ENCODE measurements at regions not wholly inside any gene's neighbourhood (a gene's known extent, or its start where the extent isn't known, plus 50 kb on each side); places are given as distances from the start of the nearest gene placed in this dataset.

DNA sequence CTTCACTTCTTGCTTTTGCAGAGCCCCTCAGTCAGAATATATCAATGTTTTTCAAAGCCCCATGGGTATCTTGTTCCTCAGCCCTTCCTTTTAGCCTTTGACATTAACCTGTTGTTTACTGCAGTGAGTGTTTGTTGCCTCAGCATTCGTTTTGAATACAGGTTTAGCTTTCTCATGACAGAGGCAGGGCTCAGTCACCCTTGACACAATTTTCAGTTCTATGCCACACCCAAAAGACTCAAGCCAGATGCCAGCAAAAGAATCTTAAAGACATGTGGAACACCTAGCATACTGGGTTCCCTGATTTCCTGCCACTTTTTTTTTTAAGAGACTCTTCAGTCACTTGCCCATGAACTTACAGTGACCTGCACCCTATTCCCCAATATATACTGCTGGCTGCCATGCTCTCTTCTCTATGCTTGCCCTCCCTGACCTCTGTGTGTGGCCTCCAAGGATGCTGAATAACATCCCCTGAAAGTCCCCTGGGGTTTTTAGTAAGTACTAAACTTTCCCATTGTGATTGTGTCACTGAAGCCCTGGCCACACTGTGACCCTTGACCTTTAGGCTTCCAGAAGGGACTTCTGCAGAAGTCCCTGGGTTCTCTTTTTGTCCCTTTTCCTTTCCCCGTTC is 1225.5 kb downstream of the TBC1D22A start:
- no peak overlapping the region for H3K4me3 ChIP-seq (ENCODE audit: insufficient read depth, low read depth, low read length)
- H3K36me3 ChIP-seq (replicated peaks; ENCODE audit: control insufficient read depth, insufficient read depth, low read length): no peaks in the 10 kb centered on the region
- no peak for DNase-seq
- no peaks in the 10 kb centered on the region for H3K27me3 ChIP-seq (ENCODE audit: control insufficient read depth, insufficient read depth, low read length)

DNA sequence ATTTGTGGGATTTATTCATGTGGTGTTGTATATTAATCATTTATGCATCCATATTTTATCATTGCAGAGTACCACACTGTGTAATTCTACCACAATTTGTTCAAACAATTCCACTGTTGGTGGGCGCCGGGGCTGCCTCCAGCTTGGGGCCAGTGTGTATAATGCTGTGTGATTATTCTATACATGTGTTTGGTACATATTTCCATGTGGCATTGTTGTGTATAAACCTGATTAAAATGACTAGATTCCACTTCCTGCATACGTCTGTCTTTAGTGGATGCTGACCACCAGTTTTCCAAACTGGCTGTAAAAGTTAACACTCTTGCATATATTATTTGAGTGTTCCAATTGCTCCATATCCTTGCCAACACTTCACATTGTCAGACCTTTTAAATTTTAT is 1213.8 kb downstream of the TBC1D22A start:
- H3K36me3 ChIP-seq (replicated peaks; ENCODE audit: control insufficient read depth, insufficient read depth, low read length): no peaks in the 10 kb centered on the region
- H3K27me3 ChIP-seq (ENCODE audit: control insufficient read depth, insufficient read depth, low read length): no peaks in the 10 kb centered on the region
- H3K4me3 ChIP-seq (ENCODE audit: insufficient read depth, low read depth, low read length): no peak overlapping the region
- DNase-seq: no peak

DNA sequence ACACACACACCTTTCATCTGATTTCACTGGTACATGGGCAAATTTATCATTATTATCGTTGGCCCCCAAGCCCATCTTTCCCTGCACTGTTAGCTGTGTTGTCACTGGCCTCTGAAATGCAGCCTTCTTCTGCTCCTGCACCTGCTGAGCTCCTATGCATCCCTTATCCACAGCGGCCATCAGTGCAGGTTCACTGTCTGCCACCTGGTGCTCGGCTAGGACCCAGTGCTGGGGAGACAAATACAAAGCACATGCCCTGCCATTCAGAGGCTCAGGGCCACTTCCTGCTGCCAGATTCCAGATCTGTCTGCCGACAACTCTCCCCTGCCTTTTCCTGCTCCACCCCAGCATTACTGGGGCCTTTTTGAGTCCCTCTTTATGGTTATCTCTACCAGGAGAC is 1205.4 kb downstream of the TBC1D22A start:
- H3K4me3 ChIP-seq (ENCODE audit: insufficient read depth, low read depth, low read length): no peak overlapping the region
- no peak for DNase-seq
- H3K36me3 ChIP-seq (replicated peaks; ENCODE audit: control insufficient read depth, insufficient read depth, low read length): no peaks in the 10 kb centered on the region
- no peaks in the 10 kb centered on the region for H3K27me3 ChIP-seq (ENCODE audit: control insufficient read depth, insufficient read depth, low read length)

DNA sequence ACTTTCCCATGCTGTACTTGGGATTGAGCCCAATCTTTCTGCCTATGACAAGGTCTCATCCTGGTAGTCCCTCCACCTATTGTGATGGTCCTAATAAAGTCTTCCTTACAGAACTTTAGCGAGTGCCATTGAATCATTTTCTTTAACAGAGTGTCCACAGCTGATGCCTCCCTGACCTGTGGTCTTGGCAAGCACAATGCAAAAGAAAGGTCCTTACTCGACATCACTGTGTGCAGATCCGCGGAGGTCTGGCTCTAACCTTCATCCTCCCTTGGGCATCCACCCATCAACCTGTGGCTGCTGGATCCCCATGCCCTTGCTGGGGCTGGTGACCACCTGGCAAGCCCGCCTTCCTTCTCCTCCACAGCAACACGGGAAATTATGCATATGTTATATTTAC is 1203.9 kb downstream of the TBC1D22A start:
- no peak for DNase-seq
- Histone ChIP-seq H3K36me3 (replicated peaks; ENCODE audit: control insufficient read depth, insufficient read depth, low read length) (no peaks in the 10 kb centered on the region), H3K27me3 (ENCODE audit: control insufficient read depth, insufficient read depth, low read length) (no peaks in the 10 kb centered on the region), H3K4me3 (ENCODE audit: insufficient read depth, low read depth, low read length) (no peak overlapping the region)

DNA sequence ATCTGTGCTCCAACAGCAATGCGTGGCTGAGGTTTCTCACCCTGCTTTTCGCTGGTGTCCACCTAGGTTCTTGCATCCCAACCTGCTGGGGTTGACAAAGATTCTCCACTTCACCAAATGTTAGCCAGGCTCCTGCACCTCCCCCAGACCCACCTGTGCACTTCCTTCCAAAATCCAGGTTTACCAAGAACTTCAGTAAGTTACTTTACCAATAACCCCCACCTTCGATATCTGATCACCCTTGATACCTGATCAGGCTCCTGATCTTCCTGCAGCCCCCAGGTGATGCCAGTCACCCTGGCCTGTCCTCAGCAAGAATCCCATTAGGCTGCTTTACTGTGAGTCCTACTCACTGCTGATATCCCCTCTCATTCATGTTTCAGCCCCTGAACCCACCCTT is 1203.4 kb downstream of the TBC1D22A start:
- no peak for DNase-seq
- Histone ChIP-seq H3K27me3 (ENCODE audit: control insufficient read depth, insufficient read depth, low read length) (no peaks in the 10 kb centered on the region), H3K4me3 (ENCODE audit: insufficient read depth, low read depth, low read length) (no peak overlapping the region), H3K36me3 (replicated peaks; ENCODE audit: control insufficient read depth, insufficient read depth, low read length) (no peaks in the 10 kb centered on the region)

DNA sequence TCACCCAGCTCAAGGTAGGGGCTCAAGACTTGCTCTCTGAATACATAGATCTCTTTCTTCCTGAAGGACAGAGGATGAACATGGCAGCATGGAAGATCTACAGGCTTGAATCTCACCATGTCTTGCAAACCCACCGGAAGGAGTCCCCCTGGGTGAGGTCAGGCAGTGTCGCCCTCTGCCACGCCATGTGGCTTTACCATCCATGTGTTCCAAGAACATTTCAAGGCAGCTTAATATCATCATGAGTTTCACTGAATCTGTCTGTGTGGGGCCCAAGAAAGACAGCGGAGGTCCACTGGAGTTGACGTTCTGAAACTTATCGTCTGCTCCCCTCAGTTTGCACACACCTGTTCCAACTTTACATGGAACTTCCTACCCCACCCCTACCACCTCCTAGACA is 1202.6 kb downstream of the TBC1D22A start:
- Histone ChIP-seq H3K4me3 (ENCODE audit: insufficient read depth, low read depth, low read length) (no peak overlapping the region), H3K36me3 (replicated peaks; ENCODE audit: control insufficient read depth, insufficient read depth, low read length) (no peaks in the 10 kb centered on the region), H3K27me3 (ENCODE audit: control insufficient read depth, insufficient read depth, low read length) (no peaks in the 10 kb centered on the region)
- no peak for DNase-seq

DNA sequence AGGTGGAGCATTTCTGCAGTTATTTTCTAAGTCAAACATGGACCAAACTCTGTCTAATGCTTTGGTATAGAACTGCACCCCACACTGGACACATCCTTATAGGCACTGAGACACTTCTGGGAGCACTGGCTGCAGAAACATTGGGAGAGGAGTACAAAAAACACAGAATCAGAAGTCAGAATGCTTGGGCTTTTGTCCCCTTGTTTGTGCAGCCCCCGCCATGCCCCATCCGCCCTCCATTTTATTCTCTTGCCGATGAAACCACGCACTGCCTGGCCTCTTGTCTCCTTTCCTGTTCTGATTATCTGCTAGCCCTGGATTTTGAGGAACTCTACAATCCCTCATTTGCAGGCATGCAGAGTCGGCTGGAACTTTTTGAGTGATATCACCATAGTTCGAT is 1201.2 kb downstream of the TBC1D22A start:
- no peaks in the 10 kb centered on the region for H3K27me3 ChIP-seq (ENCODE audit: control insufficient read depth, insufficient read depth, low read length)
- H3K36me3 ChIP-seq (replicated peaks; ENCODE audit: control insufficient read depth, insufficient read depth, low read length): no peaks in the 10 kb centered on the region
- H3K4me3 ChIP-seq (ENCODE audit: insufficient read depth, low read depth, low read length): no peak overlapping the region
- no peak for DNase-seq

DNA sequence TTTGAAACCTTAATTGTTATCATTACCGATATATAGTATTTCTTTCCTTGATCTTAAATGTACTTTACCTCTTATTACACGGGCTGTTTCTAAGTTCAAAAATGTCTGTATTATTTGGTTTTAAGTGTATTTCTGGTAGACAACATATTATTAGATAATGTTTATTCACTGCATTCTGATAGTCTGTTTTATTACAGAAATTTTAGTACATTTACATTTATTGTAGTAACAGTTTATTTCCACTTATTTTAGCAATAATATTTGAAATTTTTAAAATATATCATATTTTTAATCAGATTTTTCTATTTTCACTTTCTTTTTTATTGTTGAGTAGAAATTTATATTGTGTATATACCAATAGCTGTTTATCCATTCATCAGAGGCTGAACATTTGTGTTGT is 1195.2 kb downstream of the TBC1D22A start:
- Histone ChIP-seq H3K36me3 (replicated peaks; ENCODE audit: control insufficient read depth, insufficient read depth, low read length) (no peaks in the 10 kb centered on the region), H3K4me3 (ENCODE audit: insufficient read depth, low read depth, low read length) (no peak overlapping the region), H3K27me3 (ENCODE audit: control insufficient read depth, insufficient read depth, low read length) (no peaks in the 10 kb centered on the region)
- no peak for DNase-seq

DNA sequence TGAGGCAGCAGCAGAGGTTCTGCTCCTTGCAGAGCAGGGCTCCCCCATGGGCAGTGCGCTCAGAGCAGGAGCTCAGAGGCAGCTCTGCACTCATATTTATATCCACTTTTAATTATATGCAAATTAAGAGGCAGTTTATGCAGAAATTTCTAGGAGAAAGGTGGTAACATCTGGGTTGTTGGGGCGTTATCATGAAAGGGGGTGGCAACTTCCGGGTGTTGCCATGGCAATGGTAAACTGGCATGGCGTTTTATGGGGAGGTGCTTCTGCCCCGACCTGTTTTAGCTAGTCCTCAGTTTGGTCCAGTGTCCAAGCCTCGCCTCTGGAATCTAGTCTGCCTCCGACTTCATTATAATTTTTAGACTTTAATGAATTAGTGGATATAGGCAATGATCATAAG is 1191.7 kb downstream of the TBC1D22A start:
- DNase-seq: no peak
- Histone ChIP-seq H3K27me3 (ENCODE audit: control insufficient read depth, insufficient read depth, low read length) (no peaks in the 10 kb centered on the region), H3K36me3 (replicated peaks; ENCODE audit: control insufficient read depth, insufficient read depth, low read length) (no peaks in the 10 kb centered on the region), H3K4me3 (ENCODE audit: insufficient read depth, low read depth, low read length) (no peak overlapping the region)

DNA sequence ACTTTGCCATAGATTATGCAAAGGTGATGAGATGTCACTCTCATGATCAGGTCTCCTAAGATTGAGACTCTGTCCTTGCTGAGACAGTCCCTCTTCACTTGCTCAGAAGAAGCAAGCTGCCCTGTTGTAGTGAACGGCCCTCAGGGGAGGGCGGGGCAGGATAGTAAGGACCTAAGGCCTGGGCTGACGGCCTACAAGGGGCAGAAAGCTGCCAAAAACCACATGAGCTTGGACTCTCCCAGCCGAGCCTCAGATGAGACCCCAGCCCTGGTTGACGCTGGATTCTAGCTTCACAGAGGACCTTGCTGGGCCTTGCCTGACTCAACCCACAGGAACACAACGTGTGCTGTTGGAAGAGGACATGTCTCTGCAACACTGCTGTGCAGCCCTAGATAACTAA is 1182.5 kb downstream of the TBC1D22A start:
- Histone ChIP-seq H3K4me3 (ENCODE audit: insufficient read depth, low read depth, low read length) (no peak overlapping the region), H3K36me3 (replicated peaks; ENCODE audit: control insufficient read depth, insufficient read depth, low read length) (no peaks in the 10 kb centered on the region), H3K27me3 (ENCODE audit: control insufficient read depth, insufficient read depth, low read length) (no peaks in the 10 kb centered on the region)
- DNase-seq: no peak

DNA sequence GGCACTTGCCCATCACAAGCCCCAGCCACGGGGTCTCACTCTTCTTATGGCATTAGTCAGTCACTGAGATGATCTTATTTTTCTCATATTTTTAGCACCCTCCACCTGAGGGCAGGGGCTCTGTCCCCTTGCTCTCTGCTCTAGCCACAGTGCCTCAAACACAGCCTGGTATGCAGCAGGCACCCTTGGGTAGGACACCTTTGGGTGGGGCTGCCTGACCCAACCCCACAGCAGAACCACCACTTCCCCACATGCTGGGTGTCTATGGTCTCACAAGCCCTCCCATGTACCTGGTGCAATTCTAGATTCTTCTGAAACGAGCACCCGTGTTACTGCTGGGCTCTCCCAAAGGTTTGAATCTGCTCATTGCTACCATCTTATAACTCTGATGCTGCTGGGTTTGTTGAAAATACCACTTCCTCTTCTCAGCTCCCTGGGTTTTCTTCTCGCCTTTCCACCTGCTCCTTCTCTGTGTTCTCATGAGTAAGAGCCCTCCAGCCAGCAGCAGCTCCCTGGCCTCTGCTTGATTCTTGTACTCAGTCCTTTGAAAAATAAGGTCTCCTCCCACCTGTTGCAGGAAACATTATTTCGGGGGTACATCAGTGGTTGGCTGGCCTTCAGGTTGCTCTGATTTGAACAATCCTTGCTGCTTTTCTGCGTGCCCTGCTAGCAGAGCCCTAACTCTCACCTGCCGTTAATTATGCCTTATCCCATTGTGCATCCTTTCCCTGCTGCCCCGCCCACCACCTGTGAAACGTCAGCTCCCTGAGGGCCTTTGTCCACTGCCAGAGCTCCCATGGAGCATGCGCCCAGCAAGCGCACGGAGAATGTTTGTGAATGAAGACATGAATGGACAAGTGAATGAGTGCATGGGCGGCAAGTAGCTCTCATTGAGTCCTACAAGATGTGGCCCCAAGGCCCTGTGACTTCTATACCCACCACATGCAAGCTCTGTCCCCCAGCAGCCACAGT is 1181.6 kb downstream of the TBC1D22A start:
- DNase-seq: no peak
- H3K27me3 ChIP-seq (ENCODE audit: control insufficient read depth, insufficient read depth, low read length): no peaks in the 10 kb centered on the region
- H3K4me3 ChIP-seq (ENCODE audit: insufficient read depth, low read depth, low read length): no peak overlapping the region
- H3K36me3 ChIP-seq (replicated peaks; ENCODE audit: control insufficient read depth, insufficient read depth, low read length): no peaks in the 10 kb centered on the region

DNA sequence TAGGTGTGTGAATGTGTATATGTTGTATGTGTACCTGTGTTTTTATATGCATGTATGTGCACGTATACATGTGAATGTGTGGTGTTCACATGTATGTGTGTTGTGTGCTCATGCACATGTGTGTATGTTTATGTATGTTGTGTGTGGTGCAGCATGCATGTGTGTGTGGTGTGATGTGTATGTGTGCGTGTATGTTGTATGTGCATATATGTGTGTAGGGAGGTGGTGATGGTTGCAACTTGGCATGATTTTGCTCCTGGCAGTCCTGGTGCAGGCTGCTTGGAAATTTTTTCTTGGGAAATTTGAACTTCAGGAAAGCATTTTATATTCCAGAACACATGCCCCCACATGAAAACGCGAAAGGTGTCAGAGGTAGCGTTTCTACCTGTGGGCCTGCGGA is 1177.8 kb downstream of the TBC1D22A start:
- DNase-seq: no peak
- H3K27me3 ChIP-seq (ENCODE audit: control insufficient read depth, insufficient read depth, low read length): no peaks in the 10 kb centered on the region
- no peaks in the 10 kb centered on the region for H3K36me3 ChIP-seq (replicated peaks; ENCODE audit: control insufficient read depth, insufficient read depth, low read length)
- H3K4me3 ChIP-seq (ENCODE audit: insufficient read depth, low read depth, low read length): no peak overlapping the region

DNA sequence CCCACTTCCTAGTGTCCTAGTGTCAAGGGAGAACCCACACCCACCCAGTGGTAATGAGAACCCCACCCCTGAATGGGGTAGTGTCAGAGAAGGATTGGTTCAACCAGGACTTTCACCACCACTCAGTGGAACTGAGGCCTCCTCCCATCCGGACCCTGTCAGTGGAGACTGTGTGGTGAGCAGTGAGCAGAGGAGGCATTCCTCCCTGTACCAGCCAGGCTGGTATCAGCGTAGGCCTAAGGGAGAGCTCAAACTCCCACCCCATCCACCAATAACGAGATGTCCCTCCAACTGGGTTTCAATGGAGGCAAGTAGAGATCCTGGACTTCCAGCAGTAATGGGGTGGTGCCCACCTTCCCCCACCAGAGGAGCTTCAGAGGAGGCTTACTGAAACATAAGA is 1171.4 kb downstream of the TBC1D22A start:
- Histone ChIP-seq H3K36me3 (replicated peaks; ENCODE audit: control insufficient read depth, insufficient read depth, low read length) (no peaks in the 10 kb centered on the region), H3K27me3 (ENCODE audit: control insufficient read depth, insufficient read depth, low read length) (no peaks in the 10 kb centered on the region), H3K4me3 (ENCODE audit: insufficient read depth, low read depth, low read length) (no peak overlapping the region)
- no peak for DNase-seq

DNA sequence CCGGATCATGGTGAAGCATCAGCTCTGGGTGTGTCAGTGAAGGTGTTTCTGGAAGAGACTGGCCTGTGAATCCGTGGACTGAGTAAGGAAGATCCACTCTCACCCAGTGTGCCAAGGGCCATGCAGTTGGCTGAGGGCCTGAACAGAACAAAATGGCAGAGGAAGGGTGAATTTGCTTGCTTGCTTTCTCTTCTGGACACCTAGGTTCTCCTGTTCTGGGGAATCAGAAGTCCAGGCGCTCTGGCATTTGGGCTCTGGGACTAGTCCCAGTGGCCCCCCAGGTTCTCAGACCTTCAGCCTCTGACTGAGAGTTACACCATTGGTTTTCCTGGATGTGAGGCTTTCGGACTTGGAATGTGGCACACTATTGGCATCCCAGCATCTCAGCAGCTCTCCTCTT is 1170.8 kb downstream of the TBC1D22A start:
- Histone ChIP-seq H3K4me3 (ENCODE audit: insufficient read depth, low read depth, low read length) (no peak overlapping the region), H3K27me3 (ENCODE audit: control insufficient read depth, insufficient read depth, low read length) (no peaks in the 10 kb centered on the region), H3K36me3 (replicated peaks; ENCODE audit: control insufficient read depth, insufficient read depth, low read length) (no peaks in the 10 kb centered on the region)
- DNase-seq: no peak

DNA sequence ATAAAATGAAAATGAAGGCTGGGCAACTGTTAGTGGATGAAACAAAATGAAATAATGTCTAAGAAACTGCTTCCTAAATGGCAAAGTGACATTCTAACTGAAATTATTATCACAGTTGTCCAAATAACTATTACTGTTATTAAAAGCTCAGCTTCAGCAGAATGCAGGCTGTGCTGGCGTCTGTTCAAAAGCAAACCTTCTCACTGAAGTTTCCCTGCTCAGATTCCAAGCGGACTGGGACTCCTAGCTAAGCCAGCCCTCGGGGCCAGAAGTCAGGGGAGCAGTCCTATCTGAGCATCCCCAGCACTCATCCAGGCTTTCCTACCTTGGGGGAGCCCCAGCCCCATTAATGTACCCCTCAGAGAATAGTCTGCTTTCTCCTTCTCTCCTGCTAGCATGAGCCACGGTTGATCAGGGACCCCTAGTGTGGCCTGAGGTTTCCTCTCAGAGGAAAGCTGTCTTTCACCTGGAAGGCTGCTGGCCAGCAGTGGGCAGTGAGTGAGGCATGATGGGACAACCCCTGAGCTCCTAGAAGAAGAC is 1167.3 kb downstream of the TBC1D22A start:
- no peaks in the 10 kb centered on the region for H3K36me3 ChIP-seq (replicated peaks; ENCODE audit: control insufficient read depth, insufficient read depth, low read length)
- no peak for DNase-seq
- H3K27me3 ChIP-seq (ENCODE audit: control insufficient read depth, insufficient read depth, low read length): no peaks in the 10 kb centered on the region
- no peak overlapping the region for H3K4me3 ChIP-seq (ENCODE audit: insufficient read depth, low read depth, low read length)

Measured in H7 (cell line).